Endothelial cell of umbilical vein (primary cell): ENCODE measurements at regions not wholly inside any gene's neighbourhood (a gene's known extent, or its start where the extent isn't known, plus 50 kb on each side); places are given as distances from the start of the nearest gene placed in this dataset.

ENCODE experiments used
- BruUV-seq: library from RNA; stranded (reverse); fragments of 400-500 nt; replicated peaks from 2 replicates; lab custom pipeline; 2021; lab: Mats Ljungman, UMichigan
- CTCF ChIA-PET: fragments of 300-600, 350-600 bp; sonication (Branson Sonifier 250); formaldehyde crosslinking; loops from one replicate; lab custom pipeline; 2021; ENCODE audit warnings: antibody characterized with exemption, inconsistent platforms; lab: Charles Lee
- POLR2A ChIA-PET: fragments of 300-600, 350-600 bp; sonication (Branson Sonifier 250); formaldehyde crosslinking; loops from one replicate; lab custom pipeline; 2021; ENCODE audit warnings: antibody characterized with exemption, inconsistent platforms; lab: Charles Lee
- DNase-seq: peaks from one replicate; pipeline ENCODE4 v3.0.0-alpha.2; 2011; ENCODE audit warnings: low read depth, low spot score
- FAIRE-seq: peaks from 2 replicates; lab custom pipeline; 2011; peaks lifted over from hg19 to GRCh38; lab: Jason Lieb, UNC
- H2AFZ ChIP-seq: 2 replicates; pipeline ENCODE4 v1.6.0; 2012; ENCODE audit warnings: low read depth, low read length, control low read depth, inconsistent platforms
- H3K27ac ChIP-seq: 2 replicates; pipeline ENCODE4 v1.5.1; 2011; ENCODE audit warnings: low read depth, mild to moderate bottlenecking, control low read depth, low read length, moderate library complexity; ENCODE audit not compliant: insufficient read depth
- H3K27me3 ChIP-seq, 2 experiments: 2 replicates each; pipeline versions ENCODE4 v1.6.0 to v1.6.1; 2011; ENCODE audit warnings: low read length in 2 of 2, mixed read lengths in 1 of 2; ENCODE audit not compliant: control insufficient read depth in 2 of 2, insufficient read depth in 2 of 2
- H3K36me3 ChIP-seq, 2 experiments: 2 replicates in 1 of 2; 3 replicates in 1 of 2; pipeline ENCODE4 v1.5.1; 2011; ENCODE audit warnings: low read length in 2 of 2, mild to moderate bottlenecking in 1 of 2, moderate library complexity in 1 of 2; ENCODE audit not compliant: control insufficient read depth in 2 of 2, insufficient read depth in 2 of 2; ENCODE audit errors: extremely low read depth in 1 of 2
- H3K4me1 ChIP-seq: 3 replicates; pipeline ENCODE4 v1.5.1; 2011; ENCODE audit warnings: mild to moderate bottlenecking, low read length; ENCODE audit not compliant: control insufficient read depth, insufficient read depth; ENCODE audit errors: extremely low read depth
- H3K4me2 ChIP-seq: 2 replicates; pipeline ENCODE4 v1.6.1; 2011; ENCODE audit warnings: low read length, control low read depth, mixed read lengths; ENCODE audit not compliant: insufficient read depth
- H3K4me3 ChIP-seq, 3 experiments: fragments of 200-600 bp in 1 of 3; sonication (generic), shearing (Covaris generic) in 1 of 3; replicated peaks in 1 of 3; 2 replicates each; pipeline ENCODE4 v1.5.1; 2011 to 2016; ENCODE audit warnings: control low read depth in 3 of 3, low read length in 3 of 3, mild to moderate bottlenecking in 2 of 3, inconsistent platforms in 1 of 3, low read depth in 1 of 3, moderate library complexity in 1 of 3; ENCODE audit not compliant: insufficient read depth in 1 of 3
- H3K79me2 ChIP-seq: 2 replicates; pipeline ENCODE4 v1.6.0; 2012; ENCODE audit warnings: low read length, inconsistent platforms; ENCODE audit not compliant: control insufficient read depth, insufficient read depth
- H3K9ac ChIP-seq: replicated peaks from 2 replicates; pipeline ENCODE3; 2011; ENCODE audit warnings: low read length, control low read depth; ENCODE audit not compliant: insufficient read depth; ENCODE audit errors: extremely low read depth
- H3K9me1 ChIP-seq: replicated peaks from 3 replicates; pipeline ENCODE4 v1.6.0; 2011; ENCODE audit warnings: mild to moderate bottlenecking, low read length; ENCODE audit not compliant: control insufficient read depth, insufficient read depth; ENCODE audit errors: extremely low read depth
- H3K9me3 ChIP-seq: replicated peaks from 2 replicates; pipeline ENCODE4 v1.5.1; 2012; ENCODE audit warnings: low read length, inconsistent platforms; ENCODE audit not compliant: control insufficient read depth, insufficient read depth
- H4K20me1 ChIP-seq: replicated peaks from 2 replicates; pipeline ENCODE3; 2011; ENCODE audit warnings: mild to moderate bottlenecking, low read length; ENCODE audit not compliant: control insufficient read depth, insufficient read depth; ENCODE audit errors: extremely low read depth
- EZH2 ChIP-seq: IDR thresholded peaks from 2 replicates; pipeline ENCODE4 v1.6.1; 2012; ENCODE audit warnings: borderline replicate concordance, low read depth, mild to moderate bottlenecking, moderate library complexity, low read length, inconsistent platforms; ENCODE audit not compliant: severe bottlenecking
- FOS ChIP-seq: IDR thresholded peaks from 2 replicates; pipeline ENCODE4 v1.6.1; 2011; ENCODE audit warnings: mild to moderate bottlenecking, low read length, moderate library complexity, borderline replicate concordance; ENCODE audit not compliant: insufficient read depth
- GATA2 ChIP-seq: IDR thresholded peaks from 2 replicates; pipeline ENCODE4 v1.7.0; 2011; ENCODE audit warnings: low read depth, mild to moderate bottlenecking, moderate library complexity, mixed read lengths, low read length; ENCODE audit not compliant: insufficient read length, insufficient read depth
- JUN ChIP-seq: IDR thresholded peaks from 2 replicates; pipeline ENCODE4 v1.6.1; 2011; ENCODE audit warnings: borderline replicate concordance, low read depth; ENCODE audit not compliant: insufficient read length, insufficient read depth
- MYC ChIP-seq: IDR thresholded peaks from one replicate; pipeline ENCODE4 v1.6.1; 2011; ENCODE audit warnings: mild to moderate bottlenecking, low read depth, low read length
- POLR2A ChIP-seq: IDR thresholded peaks from 2 replicates; pipeline ENCODE4 v1.6.1; 2012; ENCODE audit warnings: low read depth, mild to moderate bottlenecking, control low read depth, low read length
- POLR2AphosphoS5 ChIP-seq: IDR thresholded peaks from 2 replicates; pipeline ENCODE4 v1.6.1; 2012; ENCODE audit warnings: low read depth, mild to moderate bottlenecking, control low read depth, low read length, moderate library complexity; ENCODE audit not compliant: insufficient read depth
- dilution Hi-C: fragments of 300-500 bp; cut with MboI; formaldehyde crosslinking; loops from one replicate; pipeline ENCODE4 v1.15.0; 2019; ENCODE audit warnings: low sequenced_read_pairs; ENCODE audit not compliant: extremely low pct_ligation_motif_present
- intact Hi-C: fragments of 100-400 bp; cut with micrococcal nuclease; formaldehyde crosslinking; loops from one replicate; pipeline ENCODE4 v1.10.0; 2022
- TF ChIP-seq, protein P1 (sequence below): IDR thresholded peaks from 2 replicates; pipeline ENCODE4 v1.6.1; 2011; ENCODE audit not compliant: insufficient read depth, insufficient read length
- TF ChIP-seq, protein P2 (sequence below), 2 donors: IDR thresholded peaks; 1 replicate in 1 of 2; 2 replicates in 1 of 2; pipeline ENCODE4 v1.5.1; 2011; ENCODE audit warnings: low read length in 2 of 2, mild to moderate bottlenecking in 2 of 2, moderate library complexity in 2 of 2, control low read depth in 1 of 2, inconsistent platforms in 1 of 2, low read depth in 1 of 2; ENCODE audit not compliant: insufficient read depth in 1 of 2; ENCODE audit errors: extremely low read depth in 1 of 2

DNA sequence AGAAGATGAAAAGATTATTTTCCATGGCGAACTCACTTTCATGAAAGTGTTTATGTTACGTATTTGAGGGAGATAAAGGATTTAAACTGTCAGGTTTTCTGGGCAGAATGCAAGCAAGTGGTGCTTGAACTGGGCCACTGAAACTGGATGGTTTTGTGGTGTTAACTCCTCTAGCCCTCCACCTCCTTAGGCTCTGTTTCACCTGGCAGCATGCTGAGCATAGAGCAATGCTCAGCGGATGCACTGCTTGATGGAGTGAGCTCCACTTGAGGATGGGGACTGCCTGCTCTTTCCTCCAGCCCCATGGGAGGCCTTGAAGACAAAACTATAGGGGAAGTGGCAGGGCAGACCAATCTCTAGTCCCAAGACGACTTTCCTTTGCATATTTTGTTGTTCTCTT, 345.8 kb downstream of the TDRD15 start:
- H3K4me2 ChIP-seq, result no peak overlapping the region
- FAIRE-seq (no peak), DNase-seq (no peak)
- H3K79me2 ChIP-seq, result no peaks in the 10 kb centered on the region
- no peak overlapping the region for H3K27ac ChIP-seq
- peaks cover 2% of the 10 kb centered on the region for H3K9me3 ChIP-seq
- H4K20me1 ChIP-seq, result no peaks in the 10 kb centered on the region
- H3K9ac ChIP-seq, result no peak overlapping the region
- intact Hi-C loops (no loop called here), dilution Hi-C loops (no loop called here)
- H3K9me1 ChIP-seq, result no peaks in the 10 kb centered on the region
- BruUV-seq, result no TSS peak
- no peaks in the 10 kb centered on the region for H3K36me3 ChIP-seq
- H3K27me3 ChIP-seq, result no peaks in the 10 kb centered on the region
- no peak overlapping the region for H3K4me3 ChIP-seq
- no peaks in the 10 kb centered on the region for H3K4me1 ChIP-seq
- TF ChIP-seq, protein P1, sequence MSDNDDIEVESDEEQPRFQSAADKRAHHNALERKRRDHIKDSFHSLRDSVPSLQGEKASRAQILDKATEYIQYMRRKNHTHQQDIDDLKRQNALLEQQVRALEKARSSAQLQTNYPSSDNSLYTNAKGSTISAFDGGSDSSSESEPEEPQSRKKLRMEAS, result no peak
- TF ChIP-seq FOS (no peak), EZH2 (no peak), POLR2A (no peak), MYC (no peak), POLR2AphosphoS5 (no peak), GATA2 (no peak), JUN (no peak)
- TF ChIP-seq, protein P2, sequence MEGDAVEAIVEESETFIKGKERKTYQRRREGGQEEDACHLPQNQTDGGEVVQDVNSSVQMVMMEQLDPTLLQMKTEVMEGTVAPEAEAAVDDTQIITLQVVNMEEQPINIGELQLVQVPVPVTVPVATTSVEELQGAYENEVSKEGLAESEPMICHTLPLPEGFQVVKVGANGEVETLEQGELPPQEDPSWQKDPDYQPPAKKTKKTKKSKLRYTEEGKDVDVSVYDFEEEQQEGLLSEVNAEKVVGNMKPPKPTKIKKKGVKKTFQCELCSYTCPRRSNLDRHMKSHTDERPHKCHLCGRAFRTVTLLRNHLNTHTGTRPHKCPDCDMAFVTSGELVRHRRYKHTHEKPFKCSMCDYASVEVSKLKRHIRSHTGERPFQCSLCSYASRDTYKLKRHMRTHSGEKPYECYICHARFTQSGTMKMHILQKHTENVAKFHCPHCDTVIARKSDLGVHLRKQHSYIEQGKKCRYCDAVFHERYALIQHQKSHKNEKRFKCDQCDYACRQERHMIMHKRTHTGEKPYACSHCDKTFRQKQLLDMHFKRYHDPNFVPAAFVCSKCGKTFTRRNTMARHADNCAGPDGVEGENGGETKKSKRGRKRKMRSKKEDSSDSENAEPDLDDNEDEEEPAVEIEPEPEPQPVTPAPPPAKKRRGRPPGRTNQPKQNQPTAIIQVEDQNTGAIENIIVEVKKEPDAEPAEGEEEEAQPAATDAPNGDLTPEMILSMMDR (IDR thresholded peaks at IDR 0.05; ENCODE audit: extremely low read depth in 1 of 2, insufficient read depth in 1 of 2, low read depth in 1 of 2, low read length in 2 of 2), result no peak
- CTCF ChIA-PET, result no interaction called here
- H2AFZ ChIP-seq, result no peak overlapping the region
- POLR2A ChIA-PET, result interaction anchor here (0.6 kb wide), 1 partner anchor 155 kb away, joined by 5 read pairs; no protein-coding TSS in a partner anchor
